HepG2 (cell line): ENCODE measurements at regions not wholly inside any gene's neighbourhood (a gene's known extent, or its start where the extent isn't known, plus 50 kb on each side); places are given as distances from the start of the nearest gene placed in this dataset.

Experiments
- ETV5 ChIP-seq: IDR thresholded peaks from 2 replicates; pipeline ENCODE4 v1.6.1; 2018; ENCODE audit warnings: missing biosample characterization, missing genetic modification reagents, inconsistent platforms, borderline replicate concordance
- FOXJ3 ChIP-seq: sonication (generic); formaldehyde crosslinking; IDR thresholded peaks from 2 replicates; pipeline ENCODE4 v1.4.0; 2020; ENCODE audit warnings: missing genetic modification reagents, mild to moderate bottlenecking, borderline replicate concordance
- FOXK1 ChIP-seq: sonication (generic); formaldehyde crosslinking; IDR thresholded peaks from 2 replicates; pipeline ENCODE4 v1.4.0; 2020; ENCODE audit warnings: low read depth, missing genetic modification reagents, borderline replicate concordance
- TF ChIP-seq, protein P1 (sequence below): sonication (generic); formaldehyde crosslinking; IDR thresholded peaks from 2 replicates; pipeline ENCODE4 v1.4.0; 2020; ENCODE audit warnings: missing genetic modification reagents

GRCh38 chr2:186170693-186171092 lies 315.4 kb upstream of the ZC3H15 start:
- TF ChIP-seq FOXK1 (CRISPR knock-in tag) (no peak), FOXJ3 (CRISPR knock-in tag) (no peak), ETV5 (no peak)
- TF ChIP-seq, protein P1, sequence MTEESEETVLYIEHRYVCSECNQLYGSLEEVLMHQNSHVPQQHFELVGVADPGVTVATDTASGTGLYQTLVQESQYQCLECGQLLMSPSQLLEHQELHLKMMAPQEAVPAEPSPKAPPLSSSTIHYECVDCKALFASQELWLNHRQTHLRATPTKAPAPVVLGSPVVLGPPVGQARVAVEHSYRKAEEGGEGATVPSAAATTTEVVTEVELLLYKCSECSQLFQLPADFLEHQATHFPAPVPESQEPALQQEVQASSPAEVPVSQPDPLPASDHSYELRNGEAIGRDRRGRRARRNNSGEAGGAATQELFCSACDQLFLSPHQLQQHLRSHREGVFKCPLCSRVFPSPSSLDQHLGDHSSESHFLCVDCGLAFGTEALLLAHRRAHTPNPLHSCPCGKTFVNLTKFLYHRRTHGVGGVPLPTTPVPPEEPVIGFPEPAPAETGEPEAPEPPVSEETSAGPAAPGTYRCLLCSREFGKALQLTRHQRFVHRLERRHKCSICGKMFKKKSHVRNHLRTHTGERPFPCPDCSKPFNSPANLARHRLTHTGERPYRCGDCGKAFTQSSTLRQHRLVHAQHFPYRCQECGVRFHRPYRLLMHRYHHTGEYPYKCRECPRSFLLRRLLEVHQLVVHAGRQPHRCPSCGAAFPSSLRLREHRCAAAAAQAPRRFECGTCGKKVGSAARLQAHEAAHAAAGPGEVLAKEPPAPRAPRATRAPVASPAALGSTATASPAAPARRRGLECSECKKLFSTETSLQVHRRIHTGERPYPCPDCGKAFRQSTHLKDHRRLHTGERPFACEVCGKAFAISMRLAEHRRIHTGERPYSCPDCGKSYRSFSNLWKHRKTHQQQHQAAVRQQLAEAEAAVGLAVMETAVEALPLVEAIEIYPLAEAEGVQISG: no peak
